Heart left ventricle (tissue), 13 donors: ENCODE measurements at regions not wholly inside any gene's neighbourhood (a gene's known extent, or its start where the extent isn't known, plus 50 kb on each side); places are given as distances from the start of the nearest gene placed in this dataset.

Source experiments
- POLR2A ChIP-seq, 2 donors: fragments of 450-650 bp; IDR thresholded peaks; one replicate each; pipeline ENCODE4 v1.6.1; 2017; ENCODE audit warnings: antibody characterized with exemption in 2 of 2, mild to moderate bottlenecking in 2 of 2, moderate library complexity in 2 of 2
- TF ChIP-seq, protein P1 (sequence below), 12 donors: fragments of 200-600 bp; sonication (generic) in 4 of 12; IDR thresholded peaks; one replicate each; pipeline versions ENCODE4 v1.5.0 to v1.8.0; 2018 to 2022; ENCODE audit warnings: antibody characterized with exemption in 12 of 12, mild to moderate bottlenecking in 5 of 12
- donor health status: ischemic (EF 13 %, LVEDD 7.1; RV severe dilation, severe dysfunction).
- donor health status: DM: no; HTN: yes; CAD: no.
- donor health status: DM: no; HTN: no; CAD: no.
- donor health status: ischemic (EF 25% LVEDD 6.9; RV normal size, moderate dysfunction).
- donor health status: ischemic (EF 25% LVEDD 5.7; RV mildly dilated, moderate dysfunction).
- donor health status: ischemic (EF 35%, LVEDD 5.7; RV mildly dilated, moderate dysfunction).
- donor health status: nonischemic (EF 11% LVEDD 7.7; RV severe dilation, severe dysfunction).
- donor health status: DM: yes; HTN: yes; CAD: no.
- donor health status: PGD.
- donor health status: ischemic (EF 29% LVEDD 5.4; RV normal size, mild dysfunction).
- donor health status: nonischemic (EF 23%, LVEDD 6.1; RV moderate dilation, normal function).

DNA sequence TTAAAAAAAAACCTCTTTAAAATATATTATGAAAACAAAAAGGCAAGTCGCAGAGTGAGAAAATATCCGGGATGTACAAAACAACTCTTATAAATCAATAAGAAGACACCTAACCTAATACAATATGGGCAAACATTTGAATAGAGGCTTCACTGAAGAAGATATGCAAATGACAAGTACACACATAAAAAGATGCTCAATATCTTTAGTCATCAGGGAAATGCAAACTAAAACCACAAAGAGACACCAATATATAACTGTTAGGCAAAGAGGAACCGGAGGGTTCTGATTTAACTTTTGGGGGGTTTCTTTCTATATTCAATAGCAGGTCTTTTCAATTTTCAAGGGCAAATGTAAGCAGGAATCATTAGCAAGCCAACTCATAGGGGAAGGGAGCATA, 480.7 kb upstream of the SPTLC3 start:
- TF ChIP-seq, protein P1, sequence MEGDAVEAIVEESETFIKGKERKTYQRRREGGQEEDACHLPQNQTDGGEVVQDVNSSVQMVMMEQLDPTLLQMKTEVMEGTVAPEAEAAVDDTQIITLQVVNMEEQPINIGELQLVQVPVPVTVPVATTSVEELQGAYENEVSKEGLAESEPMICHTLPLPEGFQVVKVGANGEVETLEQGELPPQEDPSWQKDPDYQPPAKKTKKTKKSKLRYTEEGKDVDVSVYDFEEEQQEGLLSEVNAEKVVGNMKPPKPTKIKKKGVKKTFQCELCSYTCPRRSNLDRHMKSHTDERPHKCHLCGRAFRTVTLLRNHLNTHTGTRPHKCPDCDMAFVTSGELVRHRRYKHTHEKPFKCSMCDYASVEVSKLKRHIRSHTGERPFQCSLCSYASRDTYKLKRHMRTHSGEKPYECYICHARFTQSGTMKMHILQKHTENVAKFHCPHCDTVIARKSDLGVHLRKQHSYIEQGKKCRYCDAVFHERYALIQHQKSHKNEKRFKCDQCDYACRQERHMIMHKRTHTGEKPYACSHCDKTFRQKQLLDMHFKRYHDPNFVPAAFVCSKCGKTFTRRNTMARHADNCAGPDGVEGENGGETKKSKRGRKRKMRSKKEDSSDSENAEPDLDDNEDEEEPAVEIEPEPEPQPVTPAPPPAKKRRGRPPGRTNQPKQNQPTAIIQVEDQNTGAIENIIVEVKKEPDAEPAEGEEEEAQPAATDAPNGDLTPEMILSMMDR (IDR thresholded peaks at IDR 0.05), result no peak
- no peak for TF ChIP-seq POLR2A (IDR thresholded peaks at IDR 0.05)
